ENCODE measurements at regions not wholly inside any gene's neighbourhood (a gene's known extent, or its start where the extent isn't known, plus 50 kb on each side); places are given as distances from the start of the nearest gene placed in this dataset.

- no peak overlapping the region for H3K4me3 ChIP-seq (ENCODE audit: low read depth, low read length)
- no peak for TF ChIP-seq CTCF (IDR thresholded peaks at IDR 0.05; ENCODE audit: low read depth, low read length, missing control alignments)
- DNase-seq (ENCODE audit: low read depth), result no peak
Measured at GRCh38 chr6:77368660-77369313, 94.5 kb downstream of the HTR1B start.

- DNase-seq (ENCODE audit: low read depth), result no peak
- no peak for TF ChIP-seq CTCF (IDR thresholded peaks at IDR 0.05; ENCODE audit: low read depth, low read length, missing control alignments)
- H3K4me3 ChIP-seq (ENCODE audit: low read depth, low read length), result no peak overlapping the region
Measured at GRCh38 chr6:77366798-77367197, 96.5 kb downstream of the HTR1B start.

GRCh38 chr6:77363702-77364101, 99.6 kb downstream of the HTR1B start:
- TF ChIP-seq CTCF (IDR thresholded peaks at IDR 0.05; ENCODE audit: low read depth, low read length, missing control alignments), result no peak
- no peak for DNase-seq (ENCODE audit: low read depth)
- no peak overlapping the region for H3K4me3 ChIP-seq (ENCODE audit: low read depth, low read length)

- DNase-seq (ENCODE audit: low read depth), result no peak
- H3K4me3 ChIP-seq (ENCODE audit: low read depth, low read length), result no peak overlapping the region
- no peak for TF ChIP-seq CTCF (IDR thresholded peaks at IDR 0.05; ENCODE audit: low read depth, low read length, missing control alignments)
Measured at GRCh38 chr6:77362055-77362454, 101.2 kb downstream of the HTR1B start.

- TF ChIP-seq CTCF (IDR thresholded peaks at IDR 0.05; ENCODE audit: low read depth, low read length, missing control alignments), result no peak
- no peak overlapping the region for H3K4me3 ChIP-seq (ENCODE audit: low read depth, low read length)
- no peak for DNase-seq (ENCODE audit: low read depth)
Measured at GRCh38 chr6:77361018-77361417, 102.3 kb downstream of the HTR1B start.

- no peak for DNase-seq (ENCODE audit: low read depth)
- no peak overlapping the region for H3K4me3 ChIP-seq (ENCODE audit: low read depth, low read length)
- TF ChIP-seq CTCF (IDR thresholded peaks at IDR 0.05; ENCODE audit: low read depth, low read length, missing control alignments), result no peak
Measured at GRCh38 chr6:77356821-77357220, 106.5 kb downstream of the HTR1B start.

- H3K4me3 ChIP-seq (ENCODE audit: low read depth, low read length), result no peak overlapping the region
- no peak for TF ChIP-seq CTCF (IDR thresholded peaks at IDR 0.05; ENCODE audit: low read depth, low read length, missing control alignments)
- no peak for DNase-seq (ENCODE audit: low read depth)
Measured at GRCh38 chr6:77354581-77354980, 108.7 kb downstream of the HTR1B start.
